A204.1 (cell line): ENCODE measurements at regions not wholly inside any gene's neighbourhood (a gene's known extent, or its start where the extent isn't known, plus 50 kb on each side); places are given as distances from the start of the nearest gene placed in this dataset.
"Not testable (repeated sequence)": the region's sequence is repeated elsewhere in the genome, so short reads cannot be mapped to it uniquely, and the experiment has no call there.

Experiments
- FAIRE-seq: peaks from 2 replicates; lab custom pipeline; 2012; peaks lifted over from hg19 to GRCh38; lab: Jason Lieb, UNC

- FAIRE-seq = no peak
These were observed 284.7 kb upstream of the CWC22 start for GRCh38 chr2:180291552-180292421.

DNA sequence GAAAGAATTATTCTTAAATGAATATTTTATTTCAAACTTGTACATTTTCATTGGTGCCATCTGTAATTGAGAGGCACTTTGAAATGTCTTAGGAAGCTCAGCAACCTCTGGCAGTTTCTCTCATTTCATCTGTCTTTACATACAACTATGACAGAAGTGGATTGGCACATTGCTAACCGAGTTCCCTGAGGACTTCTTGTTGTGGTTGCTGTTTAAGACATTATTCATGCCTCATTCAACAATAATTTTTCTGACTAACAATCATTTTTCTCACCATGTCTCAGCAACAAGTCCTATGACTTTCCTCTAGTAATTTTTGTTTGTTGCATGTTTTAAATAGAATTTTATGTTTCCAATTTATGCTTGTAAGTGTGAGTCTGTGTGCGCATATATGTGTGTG, 284.0 kb upstream of the CWC22 start:
- FAIRE-seq = no peak

GRCh38 chr2:180289627-180290026, 282.5 kb upstream of the CWC22 start:
- no peak for FAIRE-seq

GRCh38 chr2:180279581-180279980, 272.5 kb upstream of the CWC22 start:
- FAIRE-seq = no peak

DNA sequence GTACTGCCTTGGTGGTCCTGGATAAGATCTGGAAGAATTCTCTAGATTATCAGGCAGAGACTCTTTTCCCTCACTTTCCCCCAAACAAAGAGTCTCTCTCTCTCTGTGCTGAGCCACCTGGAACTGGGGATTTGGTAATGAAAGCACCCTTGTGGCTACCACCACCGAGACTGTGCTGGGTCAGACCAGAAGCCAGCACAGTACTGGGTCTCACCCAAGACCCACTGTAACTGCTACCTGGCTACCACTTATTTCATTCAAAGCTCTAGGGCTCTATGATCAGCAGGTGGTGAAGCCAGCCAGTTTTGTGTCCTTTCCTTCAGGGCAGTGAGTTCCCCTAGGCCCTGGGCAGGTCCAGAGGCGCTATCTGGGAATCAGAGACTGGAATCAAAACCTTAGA, 269.6 kb upstream of the CWC22 start:
- FAIRE-seq = no peak

DNA sequence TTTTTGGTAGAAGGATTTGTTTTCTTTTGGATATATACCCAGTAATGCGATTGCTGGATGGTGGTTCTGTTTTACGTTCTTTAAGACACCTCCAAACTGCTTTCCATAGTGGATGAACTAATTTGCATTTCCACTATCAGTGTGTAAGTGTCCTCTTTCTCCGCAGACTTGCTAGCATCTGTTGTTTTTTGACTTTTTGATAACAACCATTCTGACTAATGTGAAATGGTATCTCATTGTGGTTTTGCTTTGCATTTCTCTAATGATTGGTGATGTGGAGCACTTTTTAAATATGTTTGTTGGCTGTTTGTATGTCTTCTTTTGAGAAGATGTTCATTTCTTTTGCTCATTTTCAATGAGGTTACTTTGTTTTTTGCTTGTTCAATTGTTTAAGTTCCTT, 260.9 kb upstream of the CWC22 start:
- FAIRE-seq = no peak

- no peak for FAIRE-seq
These were observed 254.9 kb upstream of the CWC22 start for GRCh38 chr2:180261976-180262375.

GRCh38 chr2:180258579-180258978, 251.5 kb upstream of the CWC22 start:
- FAIRE-seq = no peak

- no peak for FAIRE-seq
These were observed 251.0 kb upstream of the CWC22 start for GRCh38 chr2:180258041-180258537.

DNA sequence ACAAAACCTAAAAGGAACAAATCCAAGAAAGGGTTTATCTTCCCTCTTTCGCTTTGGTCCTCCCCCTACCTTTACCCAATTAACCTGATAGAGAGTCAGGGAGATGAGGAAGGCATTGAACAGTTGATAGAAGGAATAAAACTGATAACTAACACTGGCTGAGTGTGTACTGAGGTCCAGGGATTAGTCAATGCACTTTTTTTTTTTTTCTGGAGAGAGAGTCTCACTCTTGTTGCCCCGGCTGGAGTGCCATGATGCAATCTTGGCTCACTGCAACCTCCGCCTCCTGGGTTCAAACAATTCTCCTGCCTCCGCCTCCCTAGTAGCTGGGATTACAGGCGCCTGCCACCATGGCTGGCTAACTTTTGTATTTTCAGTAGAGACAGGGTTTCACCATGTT, 250.2 kb upstream of the CWC22 start:
- FAIRE-seq = no peak

GRCh38 chr2:180255981-180256380, 248.9 kb upstream of the CWC22 start:
- FAIRE-seq = no peak

DNA sequence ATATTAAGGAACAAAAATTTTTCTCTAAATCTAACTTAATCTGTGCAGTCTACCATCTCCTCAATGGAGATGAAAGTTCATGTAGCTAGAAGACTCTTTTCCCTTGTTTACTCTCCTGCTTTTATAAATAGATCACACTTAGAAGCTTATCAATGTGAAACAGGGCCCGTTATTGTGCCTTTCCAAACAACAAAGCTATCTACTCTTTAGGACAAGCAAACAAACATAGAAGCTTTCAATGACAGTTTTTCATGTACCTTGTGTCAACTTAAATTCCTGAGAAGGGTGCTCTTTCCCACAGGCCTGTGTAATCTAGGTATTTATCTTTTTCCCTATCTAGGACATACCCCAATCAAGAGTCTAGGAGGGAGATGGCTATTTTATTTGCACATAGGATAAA, 247.8 kb upstream of the CWC22 start:
- FAIRE-seq = no peak

GRCh38 chr2:180247658-180248057, 240.6 kb upstream of the CWC22 start:
- FAIRE-seq = no peak

DNA sequence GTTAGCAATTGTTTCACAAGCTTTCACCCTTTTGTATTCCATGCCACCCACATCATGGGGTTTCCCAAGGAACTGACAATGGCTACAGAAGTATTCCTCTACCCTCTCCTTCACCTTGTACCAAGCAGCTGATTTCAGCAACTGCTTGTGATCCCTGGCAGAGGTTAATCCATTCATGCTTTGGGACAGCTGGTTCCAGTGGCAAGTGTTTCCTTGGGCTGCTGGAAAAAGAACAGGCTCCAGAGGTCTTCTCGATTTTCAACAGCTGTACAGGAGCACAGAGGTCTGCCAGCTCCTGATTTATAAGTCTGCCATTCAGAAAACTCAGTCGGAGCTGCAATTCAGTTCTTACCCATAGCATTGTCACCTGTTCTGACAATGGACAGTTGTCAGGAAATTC, 239.2 kb upstream of the CWC22 start:
- FAIRE-seq = no peak

DNA sequence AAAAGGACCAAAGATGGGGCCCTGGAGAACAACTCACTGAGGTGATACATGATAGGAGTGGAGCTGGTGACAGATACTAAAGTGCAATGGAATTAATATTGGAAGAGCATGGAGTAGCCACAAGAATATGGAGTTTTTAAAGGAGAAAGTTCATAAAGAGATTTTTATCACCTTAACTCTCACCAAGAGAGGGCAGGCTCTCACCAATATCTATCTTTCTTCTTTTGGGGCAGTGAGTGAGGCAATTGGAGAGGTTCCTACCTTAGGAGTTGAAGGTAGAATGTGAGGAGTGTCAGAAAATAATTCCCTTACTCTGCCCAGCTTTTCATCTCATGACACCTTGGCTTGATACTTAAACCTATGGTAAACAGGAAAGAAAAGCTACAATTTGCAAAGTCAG, 233.7 kb upstream of the CWC22 start:
- FAIRE-seq = no peak

DNA sequence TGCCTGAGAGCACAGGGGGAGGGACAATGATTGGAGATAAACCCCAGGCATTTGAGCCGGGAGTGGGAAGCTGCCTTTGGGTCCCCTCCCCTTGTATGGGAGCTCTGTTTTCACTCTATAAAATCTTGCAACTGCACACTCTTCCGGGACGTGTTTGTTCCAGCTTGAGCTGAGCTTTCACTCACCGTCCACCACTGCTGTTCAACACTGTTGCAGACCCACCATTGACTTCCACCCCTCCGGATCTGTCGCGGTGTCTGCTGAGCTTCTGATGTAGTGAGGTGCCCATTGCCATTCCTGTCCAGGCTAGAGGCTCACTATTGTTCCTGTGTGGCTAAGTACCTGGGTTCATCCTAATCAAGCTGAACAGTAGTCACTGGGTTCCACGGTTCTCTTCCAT, 231.6 kb upstream of the CWC22 start:
- FAIRE-seq = no peak

GRCh38 chr2:180236061-180236460, 229.0 kb upstream of the CWC22 start:
- FAIRE-seq = not testable (repeated sequence)

DNA sequence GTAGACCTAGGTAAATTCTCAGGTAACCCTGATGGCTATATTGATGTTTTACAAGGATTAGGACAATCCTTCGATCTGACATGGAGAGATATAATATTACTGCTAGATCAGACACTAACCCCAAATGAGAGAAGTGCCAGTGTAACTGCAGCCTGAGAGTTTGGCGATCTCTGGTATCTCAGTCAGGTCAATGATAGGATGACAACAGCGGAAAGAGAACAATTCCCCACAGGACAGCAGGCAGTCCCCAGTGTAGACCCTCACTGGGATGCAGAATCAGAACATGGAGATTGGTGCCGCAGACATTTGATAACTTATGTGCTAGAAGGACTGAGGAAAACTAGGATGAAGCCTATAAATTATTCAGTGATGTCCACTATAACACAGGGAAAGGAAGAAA, 228.4 kb upstream of the CWC22 start:
- not testable (repeated sequence) for FAIRE-seq

DNA sequence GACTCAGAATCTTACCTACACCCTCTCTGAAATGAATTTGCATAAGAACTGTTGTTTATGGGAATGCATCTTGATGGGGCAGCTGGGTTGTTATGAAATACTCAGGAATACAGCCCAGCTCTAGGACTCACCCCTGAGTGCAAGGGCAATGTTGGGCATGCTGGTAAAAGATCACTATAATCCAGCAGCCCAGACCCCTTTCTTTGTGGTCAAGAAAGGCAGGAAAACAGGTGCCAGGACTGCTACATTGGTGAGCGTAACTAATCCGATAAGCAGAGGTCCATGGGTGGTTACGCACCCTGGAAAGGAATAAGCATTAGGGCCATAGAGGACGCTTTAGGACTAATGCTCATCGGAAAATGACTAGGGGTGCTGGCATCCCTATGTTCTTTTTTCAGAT, 227.9 kb upstream of the CWC22 start:
- not testable (repeated sequence) for FAIRE-seq

GRCh38 chr2:180231015-180231414, 223.9 kb upstream of the CWC22 start:
- no peak for FAIRE-seq

DNA sequence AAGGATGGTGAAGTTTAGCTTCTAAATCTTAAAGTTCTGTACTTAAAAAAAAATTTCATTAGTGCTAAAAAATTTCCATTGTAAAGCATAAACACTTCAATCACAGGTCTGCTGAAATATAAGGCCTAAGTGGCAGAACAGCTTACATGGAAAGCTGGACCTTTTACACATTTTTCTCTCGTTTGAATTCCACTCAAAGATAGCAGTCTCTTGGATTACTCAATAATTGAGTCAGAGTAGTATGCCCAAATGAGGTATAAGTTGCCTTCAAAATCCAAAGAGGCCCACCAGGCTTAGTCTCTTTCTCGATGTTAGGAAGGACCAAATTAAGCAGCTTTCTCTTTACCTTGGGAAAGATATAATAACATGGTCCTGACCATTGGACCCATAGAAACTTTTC, 220.4 kb upstream of the CWC22 start:
- FAIRE-seq = no peak

- FAIRE-seq = no peak
These were observed 218.0 kb upstream of the CWC22 start for GRCh38 chr2:180225118-180225517.

DNA sequence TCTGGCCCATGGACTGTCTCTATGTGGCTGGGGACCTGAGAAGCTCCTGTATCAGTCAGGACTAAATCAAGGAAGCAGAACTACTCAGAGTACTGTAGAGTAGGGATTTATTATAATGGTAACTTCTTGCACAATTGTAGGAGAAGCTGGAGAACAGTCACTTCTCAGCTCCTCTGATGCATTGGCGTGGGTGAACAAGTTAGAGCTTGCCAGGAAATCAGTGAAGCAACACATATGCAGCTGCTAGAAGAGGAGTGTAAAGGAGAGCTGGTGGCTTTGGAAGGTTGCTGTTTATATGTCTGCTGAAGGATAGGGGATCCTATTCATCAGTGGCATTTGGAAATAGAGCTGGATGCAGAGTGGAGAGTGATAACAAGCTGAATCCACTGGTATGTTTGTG, 215.5 kb upstream of the CWC22 start:
- no peak for FAIRE-seq

GRCh38 chr2:180219491-180219890, 212.4 kb upstream of the CWC22 start:
- FAIRE-seq = no peak
